ENCODE measurements at regions not wholly inside any gene's neighbourhood (a gene's known extent, or its start where the extent isn't known, plus 50 kb on each side); places are given as distances from the start of the nearest gene placed in this dataset.
"Not testable (repeated sequence)": the region's sequence is repeated elsewhere in the genome, so short reads cannot be mapped to it uniquely, and the experiment has no call there.

DNA sequence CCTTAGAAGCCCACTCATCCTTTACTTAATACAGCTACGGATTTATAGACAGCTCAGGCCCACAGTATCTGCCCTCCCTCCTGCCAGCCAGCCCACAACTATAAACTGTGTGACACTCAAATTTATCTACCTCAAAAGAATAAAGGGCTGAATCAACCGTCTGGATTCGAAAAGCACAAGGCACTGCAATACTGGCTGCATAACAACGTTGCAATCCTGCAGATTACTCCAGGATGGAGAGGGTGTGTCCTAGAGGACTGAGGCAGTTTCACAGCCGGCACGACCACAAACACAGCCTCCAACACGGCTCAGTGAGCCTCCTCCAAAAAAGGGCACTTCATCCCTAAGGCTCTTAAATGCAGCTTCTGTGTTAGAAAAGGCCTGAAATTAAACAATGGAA, 138.3 kb upstream of the EFCAB3 start:
- TF ChIP-seq CTCF (conservative IDR thresholded peaks at IDR 0.05 in 1 of 2, IDR thresholded peaks at IDR 0.05 in 1 of 2; ENCODE audit: extremely low read depth in 1 of 2, insufficient read depth in 1 of 2, low read depth in 1 of 2, low read length in 2 of 2); EZH2 (IDR thresholded peaks at IDR 0.05; ENCODE audit: borderline replicate concordance, low read length): not testable (repeated sequence)

Measured in mammary epithelial cell (primary cell).